ENCODE measurements at regions not wholly inside any gene's neighbourhood (a gene's known extent, or its start where the extent isn't known, plus 50 kb on each side); places are given as distances from the start of the nearest gene placed in this dataset.

DNA sequence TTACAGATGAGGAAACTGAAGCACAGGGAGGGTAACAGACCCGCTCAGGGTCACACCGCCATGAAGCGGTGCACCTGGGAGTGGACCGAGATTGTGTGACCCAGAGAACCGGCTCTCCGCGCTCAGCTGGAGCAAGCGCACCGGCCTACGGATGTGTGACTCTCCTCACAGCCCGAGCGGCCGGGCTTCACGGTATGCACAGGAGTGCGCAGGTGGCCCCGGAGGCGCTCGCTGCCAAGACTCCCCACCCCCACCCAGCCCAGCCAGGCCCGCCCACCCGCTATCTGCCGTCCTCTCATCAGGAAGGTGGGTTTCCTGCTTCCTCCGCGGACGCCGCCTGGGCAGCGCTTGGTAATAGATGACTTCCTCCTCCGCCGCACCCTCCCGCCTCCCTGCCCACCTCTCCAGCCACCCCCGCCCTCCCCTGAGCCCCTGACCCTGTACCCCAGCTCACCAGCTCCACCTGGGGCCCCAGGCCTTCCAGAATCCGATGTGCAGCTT, 110.7 kb downstream of the NCOR2 start:
- no peak for DNase-seq

DNA sequence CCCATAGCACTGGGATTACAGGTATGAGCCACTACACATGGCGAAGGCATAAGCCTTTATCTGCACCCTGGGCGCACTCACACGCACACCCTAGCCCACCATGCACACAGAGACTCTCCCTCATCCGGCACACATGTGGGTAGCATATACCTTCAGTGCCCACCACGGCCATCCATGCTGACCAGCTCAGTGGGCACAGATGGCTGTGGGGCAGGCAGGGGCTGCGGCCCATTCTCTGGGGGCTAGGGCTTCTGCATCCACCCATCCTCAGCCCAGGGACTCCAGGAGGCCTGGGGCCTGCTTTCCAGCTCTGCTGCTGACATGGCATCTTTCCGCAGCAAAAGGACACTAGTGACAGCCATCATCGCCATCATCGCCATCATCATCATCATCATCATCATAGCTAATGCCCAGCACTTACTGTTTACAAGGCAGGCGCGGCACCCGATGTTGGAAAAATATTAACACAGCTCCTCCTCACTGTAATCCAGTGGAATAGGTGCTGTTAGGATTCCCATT, 111.2 kb downstream of the NCOR2 start:
- no peak for DNase-seq

DNA sequence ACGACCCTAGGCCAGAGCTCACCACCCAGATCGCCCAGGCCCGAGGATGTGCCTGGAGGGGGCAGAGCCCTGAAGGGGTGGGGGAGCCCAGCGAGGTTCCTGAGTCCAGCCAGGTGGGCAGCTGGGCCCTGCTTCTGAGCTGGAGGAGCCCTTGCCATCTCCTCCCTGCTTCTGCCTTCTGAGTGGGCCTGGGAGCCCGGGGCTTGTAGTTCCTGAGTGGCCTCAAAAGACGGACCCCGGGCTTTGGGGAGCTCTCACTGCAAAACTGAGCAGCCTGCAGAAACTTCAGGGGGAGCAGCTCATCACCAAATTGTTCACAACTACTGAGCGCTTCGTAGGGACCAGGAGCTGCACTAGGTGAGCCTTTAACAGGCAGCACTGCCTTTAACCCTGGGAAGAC, 112.1 kb downstream of the NCOR2 start:
- no peak for DNase-seq

DNA sequence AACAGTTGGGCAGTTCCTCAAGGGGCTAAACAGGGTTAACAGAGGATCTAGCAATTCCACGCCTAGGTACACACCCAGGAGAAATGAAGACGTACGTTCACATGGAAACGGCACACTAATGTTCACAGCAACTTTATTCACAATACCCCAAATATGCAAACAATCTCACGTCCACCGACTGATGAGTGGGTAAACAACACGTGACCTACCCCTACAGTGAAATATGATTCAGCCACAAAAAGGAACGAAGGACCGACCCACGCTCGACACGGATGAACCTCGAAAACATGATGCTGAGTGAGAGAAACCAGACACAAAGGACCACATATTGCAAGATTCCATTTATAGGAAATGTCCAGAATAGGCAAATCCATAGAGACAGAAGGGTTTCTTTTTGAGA, 112.7 kb downstream of the NCOR2 start:
- DNase-seq, result no peak

DNA sequence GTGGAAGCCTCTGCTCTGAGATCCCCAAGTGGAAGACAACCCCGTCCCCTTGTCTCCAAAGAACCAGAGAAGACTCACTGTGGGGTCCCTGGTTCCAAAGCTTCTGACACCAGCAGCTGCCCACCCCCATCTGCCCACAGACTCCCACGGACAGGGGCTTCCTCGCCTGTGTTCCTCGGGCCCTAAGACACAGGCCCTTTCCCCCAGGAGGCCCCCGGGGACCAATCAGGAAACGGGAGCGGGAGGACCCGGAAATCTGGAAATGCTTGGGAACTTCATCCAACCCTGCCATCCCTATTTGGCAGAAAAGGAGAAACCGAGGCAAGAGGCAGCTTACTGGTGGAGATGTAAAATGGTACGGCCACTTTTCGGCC, 113.1 kb downstream of the NCOR2 start:
- no peak for DNase-seq

DNA sequence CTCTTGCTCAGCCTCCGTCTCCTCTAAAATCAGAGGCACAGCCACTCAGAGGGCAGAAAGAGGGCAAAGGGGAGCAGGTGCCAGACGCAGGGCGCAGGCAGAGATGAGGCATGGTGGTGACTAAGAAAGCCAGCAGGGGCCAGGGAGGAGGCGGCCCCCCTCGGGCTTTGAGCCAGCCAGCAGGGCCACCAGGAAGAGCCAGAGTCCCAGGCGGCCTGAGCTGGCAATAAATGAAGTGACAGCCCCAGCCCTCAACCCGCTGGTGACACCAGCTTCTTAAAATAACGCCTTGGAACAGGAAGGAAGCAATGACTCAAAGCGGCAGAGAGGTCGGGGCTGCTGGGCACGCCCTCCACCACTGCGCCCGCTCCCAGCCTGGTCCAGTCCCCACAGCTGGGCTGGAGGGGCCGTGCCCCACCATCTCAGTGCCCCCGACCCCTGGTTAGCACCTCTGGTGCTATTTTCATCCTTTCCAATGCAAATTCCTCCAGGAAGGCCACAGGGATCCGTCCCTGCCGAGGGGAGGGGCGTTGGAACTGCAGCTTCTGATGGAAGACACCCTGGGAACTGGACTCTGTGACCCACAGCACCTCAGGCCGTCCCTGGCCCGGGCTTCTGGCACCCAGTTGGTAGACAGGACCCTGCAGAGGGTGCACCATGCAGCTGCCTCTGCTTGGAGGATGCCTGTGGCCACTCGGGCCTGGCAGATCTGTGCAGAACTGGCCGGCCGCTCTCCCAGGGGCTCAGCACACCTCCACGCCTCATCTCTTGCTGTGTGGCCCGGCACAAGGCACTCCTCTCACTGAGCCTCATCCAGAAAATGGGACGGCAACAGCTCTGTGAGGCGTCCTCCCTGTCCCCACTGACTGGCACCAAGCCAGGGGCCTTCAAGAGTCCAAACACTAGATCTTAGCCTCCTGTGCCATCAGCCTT, 113.7 kb downstream of the NCOR2 start:
- DNase-seq, result no peak

DNA sequence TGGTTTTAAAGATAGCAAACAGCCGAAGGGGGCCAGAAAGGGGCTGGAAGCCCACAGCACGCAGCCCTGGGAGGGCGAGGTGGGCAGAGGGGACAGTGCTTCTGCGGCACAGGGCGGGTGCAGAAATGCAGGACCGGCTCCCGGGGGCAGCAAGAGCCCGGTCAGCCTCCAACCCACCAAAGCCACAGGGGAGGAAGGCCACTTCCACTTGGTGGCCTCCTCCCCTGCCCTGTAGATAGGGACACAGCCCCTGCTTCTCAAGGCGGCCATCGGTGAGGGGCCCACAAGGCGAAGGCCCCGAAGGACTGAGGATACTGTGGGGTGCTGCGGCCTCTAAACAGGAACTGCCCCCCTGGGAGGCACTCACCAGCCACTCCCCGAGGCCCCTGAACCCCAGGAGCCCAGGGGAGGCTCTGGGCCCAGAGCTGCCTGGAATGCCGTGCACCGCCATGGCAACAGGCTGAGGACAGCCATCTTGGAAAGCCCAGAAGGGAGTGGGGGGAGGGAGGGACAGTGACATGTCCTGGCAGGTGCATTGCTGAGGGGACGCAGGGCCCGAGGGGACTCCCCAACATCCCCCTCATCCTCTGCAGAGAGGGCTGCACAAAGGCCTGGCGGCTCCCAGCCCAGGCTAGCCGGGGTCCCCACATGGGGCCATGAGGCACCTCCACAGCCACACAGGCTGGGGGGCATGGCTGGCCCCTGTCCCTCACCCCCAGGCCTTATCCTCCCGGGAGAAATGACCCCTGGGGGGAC, 114.7 kb downstream of the NCOR2 start:
- DNase-seq, result no peak

DNA sequence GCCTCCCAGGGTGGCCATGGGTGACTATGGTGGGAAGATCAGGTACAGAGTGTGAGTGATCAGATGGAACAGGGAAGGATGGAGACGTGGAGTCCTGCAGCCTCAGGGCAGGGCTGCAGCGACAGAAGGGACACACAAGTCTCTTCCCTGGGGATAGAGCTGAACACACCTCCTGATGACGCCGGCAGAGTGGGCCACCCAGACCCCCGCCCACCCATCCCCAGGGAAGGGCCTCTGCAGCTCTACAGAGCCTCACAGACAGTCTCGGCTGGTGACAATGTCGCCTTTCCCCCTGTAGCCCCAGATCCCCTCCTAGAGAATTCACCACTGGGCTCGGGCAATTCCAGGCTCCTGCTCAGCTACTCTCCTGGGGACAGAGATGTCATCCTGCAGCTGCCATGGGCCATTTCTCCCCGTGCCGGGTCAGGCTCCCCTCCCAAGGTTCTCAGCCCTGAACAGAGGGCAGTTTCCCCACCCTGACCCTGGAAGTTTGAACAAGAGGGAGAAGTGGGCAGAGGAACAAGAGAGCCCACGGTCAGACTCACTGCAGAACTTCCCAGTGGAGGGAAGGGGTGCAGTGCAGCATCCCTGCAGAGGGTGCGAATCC, 115.7 kb downstream of the NCOR2 start:
- DNase-seq, result no peak

DNA sequence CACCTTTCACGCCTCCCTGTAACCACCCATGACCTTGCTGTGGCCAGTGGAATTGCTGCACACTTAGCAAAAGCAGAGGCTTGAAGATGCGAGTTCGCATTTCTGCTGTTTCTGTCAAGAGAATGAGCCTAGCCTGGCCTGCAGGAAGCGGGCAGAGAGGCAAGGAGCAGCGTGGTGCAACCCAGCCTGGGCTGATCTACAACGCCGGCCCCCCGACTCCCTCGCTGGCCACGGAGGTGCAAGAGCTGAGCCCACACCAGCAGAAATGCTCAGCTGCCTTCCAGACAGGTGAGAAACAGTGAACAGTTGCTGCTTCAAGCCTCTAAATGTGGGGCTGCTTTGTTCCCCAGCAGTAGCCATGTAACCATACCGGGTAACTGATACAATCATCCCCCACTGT, 116.4 kb downstream of the NCOR2 start:
- no peak for DNase-seq

DNA sequence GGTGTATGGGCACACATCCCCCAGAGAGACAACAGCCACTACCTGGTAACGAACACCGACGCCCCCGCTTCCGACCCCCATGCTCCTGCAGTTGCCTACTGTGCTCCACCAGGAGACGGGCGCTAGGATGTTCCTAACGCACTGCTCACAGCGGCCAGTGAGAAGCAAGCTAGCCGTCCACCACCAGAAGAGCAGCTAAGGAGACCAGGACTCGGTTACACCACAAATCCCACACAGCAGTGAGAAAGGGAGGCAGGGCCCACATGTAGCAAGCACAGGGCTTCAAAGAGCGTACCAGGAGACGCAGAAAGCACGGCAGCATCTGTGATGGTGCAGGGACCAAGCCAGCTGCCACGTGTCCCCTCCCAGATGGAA, 117.0 kb downstream of the NCOR2 start:
- DNase-seq, result no peak

DNA sequence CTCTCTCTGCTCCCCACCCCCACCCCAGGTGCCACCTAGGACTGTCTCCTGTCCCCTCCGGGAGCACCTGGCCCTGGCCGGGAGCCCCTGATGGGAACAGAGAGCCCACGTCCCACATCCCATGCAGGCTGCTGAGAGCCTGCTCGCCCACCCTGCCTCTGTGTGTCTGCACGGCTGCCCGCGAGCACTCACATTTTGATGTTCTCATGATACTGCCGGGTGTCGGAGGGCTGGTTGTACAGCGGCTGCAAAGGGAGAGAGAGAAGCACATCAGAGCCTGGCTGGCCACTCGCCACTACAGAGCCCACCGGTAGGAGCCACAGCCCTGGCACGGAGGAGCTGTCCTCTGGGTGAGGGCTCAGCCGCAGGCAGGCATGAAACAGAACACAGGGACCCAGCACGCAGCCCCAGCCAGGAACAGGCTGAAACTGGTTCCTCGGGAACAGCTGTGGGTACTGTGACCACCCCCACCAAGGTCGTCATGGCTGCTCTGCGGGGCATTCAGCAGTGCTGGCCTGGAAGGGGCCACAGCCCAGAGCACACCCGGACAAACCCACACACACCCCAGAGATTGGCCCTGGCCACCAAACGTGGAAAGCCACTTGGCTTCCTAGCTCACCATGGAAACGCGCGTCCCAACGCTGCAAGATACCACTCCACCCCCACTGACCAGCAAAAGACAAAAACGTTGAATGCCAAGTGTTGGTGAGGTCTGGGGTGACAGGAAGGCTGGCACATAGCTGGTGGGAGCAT, 117.6 kb downstream of the NCOR2 start:
- DNase-seq, result no peak

DNA sequence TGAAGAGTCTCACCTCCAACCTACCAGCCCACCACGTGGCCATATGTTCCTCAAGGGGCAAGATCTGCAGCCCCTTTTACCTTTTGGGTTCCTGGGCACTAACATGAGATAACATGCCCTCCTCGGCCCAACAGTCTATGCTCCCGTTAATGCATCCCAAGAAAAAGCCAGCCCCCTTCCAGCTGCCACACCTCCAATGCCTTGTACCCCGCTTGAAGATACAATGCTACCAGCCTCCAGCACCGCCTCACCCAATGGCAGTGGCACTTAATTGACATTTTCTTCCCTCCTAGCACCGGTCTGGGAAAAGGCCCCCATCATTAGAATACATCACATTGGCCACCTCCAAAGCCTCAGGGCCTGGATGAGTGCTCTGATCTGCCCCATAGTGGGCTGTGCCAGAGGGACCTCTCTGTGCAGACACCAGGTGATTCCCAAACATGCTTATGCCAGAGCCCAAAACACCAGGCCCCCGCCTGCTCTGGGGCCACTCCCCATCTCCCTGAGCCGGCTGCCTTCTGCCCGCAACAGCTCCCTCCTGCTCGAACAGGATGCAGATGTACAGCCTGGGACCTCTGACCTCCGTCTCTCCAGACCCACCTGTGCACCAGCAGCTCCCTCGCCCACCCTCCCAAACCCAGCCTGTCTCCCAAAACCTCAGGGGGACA, 118.3 kb downstream of the NCOR2 start:
- no peak for DNase-seq

DNA sequence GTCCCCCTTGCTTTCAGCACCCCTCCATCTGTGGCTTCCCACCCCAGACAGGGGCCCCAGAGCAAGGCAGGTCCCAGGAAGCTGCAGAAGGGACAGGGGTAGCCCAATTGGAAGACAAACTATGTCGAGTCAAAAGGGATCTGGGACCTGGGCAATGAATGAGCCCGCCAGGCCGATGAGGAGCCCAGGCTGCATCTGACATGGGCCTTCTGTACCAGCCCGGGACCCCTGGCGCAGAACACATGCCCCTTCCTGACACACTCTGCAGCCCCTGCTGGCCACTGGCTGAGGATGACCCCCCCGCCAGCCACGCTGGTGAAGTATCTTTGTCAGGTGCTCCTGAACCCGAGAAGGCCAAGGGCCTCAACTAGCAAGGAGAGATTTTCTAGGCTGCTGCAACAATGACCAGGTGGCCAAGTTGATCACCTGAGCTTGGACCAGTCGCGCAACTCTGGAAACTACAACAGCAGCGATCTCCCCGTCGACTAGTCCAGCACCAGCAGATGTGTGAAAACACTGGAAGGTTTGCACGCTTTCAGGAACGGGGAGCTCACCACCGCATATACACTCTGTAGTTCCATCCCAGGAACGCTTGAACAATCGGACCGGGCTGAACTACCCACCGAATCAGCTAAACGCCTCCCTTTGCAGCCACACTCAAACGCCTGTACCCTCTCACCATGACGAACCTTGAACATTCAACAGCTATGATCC, 119.0 kb downstream of the NCOR2 start:
- no peak for DNase-seq

DNA sequence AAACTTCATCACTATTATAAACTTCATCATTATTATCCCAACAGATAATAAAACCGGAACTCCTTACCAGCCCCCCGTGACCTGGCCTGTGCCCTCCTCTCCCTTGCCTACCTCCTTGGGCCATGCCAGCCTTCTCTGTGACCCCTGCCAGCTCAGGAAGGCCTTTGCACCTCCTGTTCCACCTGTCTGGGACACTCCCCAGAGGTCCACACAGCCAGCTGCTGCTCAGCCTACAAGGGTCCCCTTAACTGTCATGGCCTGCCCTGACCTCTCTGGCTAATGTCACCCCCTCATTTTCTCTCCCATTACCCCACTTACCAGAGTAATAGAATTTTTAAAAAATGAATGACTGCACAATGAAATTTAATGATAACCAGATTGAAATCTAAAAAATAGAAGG, 121.0 kb downstream of the NCOR2 start:
- DNase-seq, result no peak

DNA sequence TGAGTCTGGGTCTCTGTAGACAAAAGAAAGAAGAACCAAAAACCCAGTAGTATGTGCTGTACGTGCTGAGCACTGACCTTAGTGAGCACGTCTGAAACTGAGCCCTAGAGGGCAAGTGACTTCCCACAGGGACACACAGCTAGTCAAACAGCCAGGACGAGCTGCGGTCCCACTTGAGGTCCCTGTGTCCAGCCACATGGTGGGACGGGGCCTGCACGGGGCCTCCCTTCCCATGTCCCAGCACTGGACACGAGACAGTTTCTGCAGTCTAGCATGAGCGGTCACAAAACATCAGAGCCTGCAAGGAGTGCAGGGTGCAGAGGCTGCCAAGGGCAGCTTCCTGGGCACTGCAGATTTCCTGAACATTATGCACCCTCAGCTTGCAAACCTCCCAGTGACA, 121.6 kb downstream of the NCOR2 start:
- no peak for DNase-seq

DNA sequence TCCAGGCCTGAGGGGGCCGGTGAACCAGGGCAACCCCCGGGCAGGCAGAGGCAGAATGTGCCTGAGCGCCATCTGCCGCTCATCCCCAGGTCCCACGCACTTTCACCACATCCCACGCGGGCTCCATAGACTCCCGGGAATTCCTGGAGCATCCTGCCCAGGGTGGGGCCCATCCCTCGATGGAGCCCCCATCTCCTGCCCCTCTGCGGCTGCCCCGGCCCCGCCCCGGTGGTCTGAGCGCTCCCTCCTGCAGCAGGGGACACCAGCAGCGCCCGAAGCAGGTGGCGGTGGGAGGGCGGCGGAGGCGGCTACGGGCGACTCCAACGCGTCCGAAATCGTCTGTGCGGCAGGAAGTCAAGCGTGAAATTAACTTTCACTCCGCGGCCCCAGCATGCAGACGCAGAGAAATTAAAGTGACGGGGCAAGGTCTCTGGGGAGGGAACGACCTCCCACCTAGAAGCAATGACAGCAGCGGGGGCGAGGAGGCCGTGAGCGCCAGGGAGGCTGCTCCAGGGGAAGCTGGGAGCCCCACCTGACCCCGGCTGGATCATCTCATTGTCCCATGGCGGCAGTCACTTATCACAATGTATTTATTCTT, 122.2 kb downstream of the NCOR2 start:
- DNase-seq, result no peak

DNA sequence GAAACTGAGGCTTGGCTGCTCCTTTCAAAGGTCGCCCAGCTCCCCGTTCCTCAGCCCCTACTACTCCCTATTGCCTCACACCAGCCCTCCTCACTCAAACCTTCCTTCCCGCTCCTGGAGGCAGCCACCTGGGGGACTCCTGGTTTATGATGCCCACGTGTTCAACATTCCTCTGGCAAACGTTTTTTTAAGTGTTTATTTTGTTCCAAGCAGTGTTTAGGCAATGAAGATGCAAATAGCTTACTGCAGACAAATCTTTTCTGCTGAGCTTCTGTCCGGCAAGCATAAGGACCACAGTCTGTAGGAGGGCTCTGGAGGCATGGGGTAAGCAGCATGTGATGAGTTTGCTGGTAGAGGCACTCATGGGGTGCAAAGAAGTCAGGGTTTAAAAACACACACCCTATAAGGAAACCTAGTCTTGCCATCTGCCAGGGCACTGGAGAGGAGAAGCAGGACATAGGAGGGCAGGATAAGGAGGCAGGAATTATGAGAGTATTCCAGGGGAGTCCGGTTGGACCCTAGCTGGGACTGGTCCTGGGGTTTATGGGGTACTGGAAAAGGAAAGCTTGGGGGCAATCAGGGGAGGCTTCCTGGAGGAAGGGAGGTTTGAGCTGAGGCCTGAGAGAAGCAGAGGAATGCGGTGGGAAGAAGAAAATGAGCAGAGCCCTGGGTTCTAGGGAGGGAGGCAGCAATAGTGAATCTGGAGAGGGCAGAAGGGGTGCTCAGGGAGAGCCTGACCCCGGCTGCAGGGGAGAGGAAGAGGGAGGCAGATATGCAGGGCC, 123.3 kb downstream of the NCOR2 start:
- DNase-seq, result no peak

DNA sequence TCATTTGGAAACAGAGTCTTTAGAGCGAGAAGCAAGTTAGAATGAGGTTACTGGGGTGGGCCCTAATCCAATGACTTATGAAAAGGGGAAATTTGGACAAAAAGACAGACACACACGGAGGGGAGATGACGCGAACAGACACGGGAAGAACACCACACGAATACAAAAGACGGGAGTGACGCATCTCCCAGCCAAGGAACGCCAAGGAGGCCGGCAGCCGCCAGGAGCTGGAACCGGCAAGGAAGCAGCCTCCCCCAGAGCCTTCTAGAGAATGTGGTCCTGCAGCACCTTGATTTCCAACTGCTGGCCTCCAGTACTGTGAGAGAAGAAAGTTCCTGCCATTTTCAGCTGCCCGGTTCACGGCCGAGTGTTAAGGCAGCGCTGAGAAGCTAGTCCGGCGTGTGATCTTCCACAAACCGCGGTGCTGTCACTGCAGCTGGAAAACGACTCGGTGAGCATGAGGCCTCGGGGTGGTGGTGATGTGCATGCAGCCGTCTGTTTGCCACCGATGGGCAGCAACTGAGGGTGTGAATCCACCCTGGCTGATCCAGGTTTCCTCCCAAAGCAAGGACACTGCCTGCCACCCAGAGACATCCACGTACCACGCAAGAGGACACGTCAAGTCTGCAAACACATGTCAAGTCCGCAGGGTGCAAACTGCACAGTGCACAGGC, 124.5 kb downstream of the NCOR2 start:
- DNase-seq, result no peak

DNA sequence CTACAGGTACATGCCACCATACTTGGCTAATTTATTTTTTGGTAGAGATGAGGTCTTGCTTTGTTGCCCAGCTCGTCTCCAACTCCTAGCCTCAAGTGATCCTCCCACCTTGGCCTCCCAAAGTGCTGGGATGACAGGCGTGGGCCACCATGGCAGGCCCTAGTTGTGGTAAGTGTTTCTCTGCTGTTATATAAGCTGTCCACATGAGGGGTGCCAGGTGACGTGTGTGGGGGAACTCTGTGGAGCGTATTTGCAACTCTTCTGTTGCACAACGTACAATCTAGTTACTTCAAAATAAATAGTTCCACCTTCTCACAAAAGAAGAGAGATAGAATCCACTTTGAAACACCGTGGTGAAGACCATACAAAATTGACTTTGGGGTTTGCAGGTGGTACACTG, 125.1 kb downstream of the NCOR2 start:
- no peak for DNase-seq
